SK-N-SH (cell line): ENCODE measurements at regions not wholly inside any gene's neighbourhood (a gene's known extent, or its start where the extent isn't known, plus 50 kb on each side); places are given as distances from the start of the nearest gene placed in this dataset.
"Not testable (repeated sequence)": the region's sequence is repeated elsewhere in the genome, so short reads cannot be mapped to it uniquely, and the experiment has no call there.

Experiments used
- CTCF ChIP-seq: fragments of 200-600 bp; sonication (generic); IDR thresholded peaks from 2 replicates; pipeline ENCODE4 v1.6.1; 2017; ENCODE audit warnings: antibody characterized with exemption, mild to moderate bottlenecking, moderate library complexity
- EP300 ChIP-seq, 2 experiments: IDR thresholded peaks; 2 replicates each; pipeline versions ENCODE4 v1.4.0 to v1.6.1; 2012; ENCODE audit warnings: borderline replicate concordance in 1 of 2, low read depth in 1 of 2, low read length in 1 of 2
- FOXJ3 ChIP-seq: sonication (generic); formaldehyde crosslinking; IDR thresholded peaks from 2 replicates; pipeline ENCODE4 v1.5.1; 2020; ENCODE audit warnings: mild to moderate bottlenecking, missing genetic modification reagents
- JUND ChIP-seq: IDR thresholded peaks from 2 replicates; pipeline ENCODE4 v1.4.0; 2012
- NRF1 ChIP-seq: IDR thresholded peaks from 2 replicates; pipeline ENCODE4 v1.6.1; 2012; ENCODE audit warnings: low read depth, mild to moderate bottlenecking, low read length
- REST ChIP-seq: IDR thresholded peaks from 2 replicates; pipeline ENCODE4 v1.6.1; 2012; ENCODE audit warnings: mild to moderate bottlenecking, low read depth, low read length, moderate library complexity
- SMC3 ChIP-seq: IDR thresholded peaks from 2 replicates; pipeline ENCODE4 v1.6.1; 2012; ENCODE audit warnings: low read depth, low read length, improper control_type of control experiment
- USF2 ChIP-seq: fragments of 150-350 bp; IDR thresholded peaks from 2 replicates; pipeline ENCODE4 v1.6.1; 2017; ENCODE audit warnings: antibody characterized with exemption, low read length, low read depth, borderline replicate concordance
- YY1 ChIP-seq: IDR thresholded peaks from 2 replicates; pipeline ENCODE4 v1.4.0; 2012; ENCODE audit warnings: low read depth, mild to moderate bottlenecking

GRCh38 chr4:162739596-162739995 lies 427.1 kb downstream of the NAF1 start:
- TF ChIP-seq JUND; NRF1; FOXJ3 (CRISPR knock-in tag); CTCF; SMC3; REST; YY1; USF2; EP300 (IDR thresholded peaks at IDR 0.05; ENCODE audit: borderline replicate concordance in 1 of 2, low read depth in 1 of 2, low read length in 1 of 2): not testable (repeated sequence)
